ENCODE measurements at regions not wholly inside any gene's neighbourhood (a gene's known extent, or its start where the extent isn't known, plus 50 kb on each side); places are given as distances from the start of the nearest gene placed in this dataset.
"Not testable (repeated sequence)": the region's sequence is repeated elsewhere in the genome, so short reads cannot be mapped to it uniquely, and the experiment has no call there.

DNA sequence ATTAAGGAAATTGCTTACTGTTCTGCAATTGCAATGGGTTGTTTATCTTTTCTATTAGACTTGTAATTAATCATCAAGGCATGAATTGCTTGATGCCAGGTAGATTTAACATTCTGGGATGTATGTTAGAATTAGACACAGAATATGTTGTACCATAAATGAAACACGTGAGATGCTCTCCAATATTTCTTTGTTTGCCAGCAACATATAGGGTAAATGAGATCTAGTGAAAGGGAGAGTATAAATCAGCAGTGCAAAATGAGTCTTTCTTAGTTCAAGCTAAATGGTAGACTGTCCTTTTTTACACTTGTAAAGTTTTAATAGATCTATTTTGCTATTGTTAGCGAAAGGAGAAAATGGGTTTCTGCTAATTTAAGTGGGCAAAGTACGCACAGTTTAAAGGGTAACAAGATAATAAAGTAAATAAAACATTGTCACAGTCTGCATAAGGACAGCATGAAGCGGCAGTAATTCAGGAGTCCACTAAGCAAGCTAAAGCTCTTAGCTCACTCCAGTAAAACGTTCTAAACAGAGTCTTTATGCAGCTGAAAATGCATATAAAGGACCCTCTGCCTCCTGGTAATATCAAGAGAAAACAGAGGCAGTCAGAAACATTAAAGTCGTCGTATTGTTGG lies 1137.1 kb downstream of the OLFM4 start:
- DNase-seq = no peak

DNA sequence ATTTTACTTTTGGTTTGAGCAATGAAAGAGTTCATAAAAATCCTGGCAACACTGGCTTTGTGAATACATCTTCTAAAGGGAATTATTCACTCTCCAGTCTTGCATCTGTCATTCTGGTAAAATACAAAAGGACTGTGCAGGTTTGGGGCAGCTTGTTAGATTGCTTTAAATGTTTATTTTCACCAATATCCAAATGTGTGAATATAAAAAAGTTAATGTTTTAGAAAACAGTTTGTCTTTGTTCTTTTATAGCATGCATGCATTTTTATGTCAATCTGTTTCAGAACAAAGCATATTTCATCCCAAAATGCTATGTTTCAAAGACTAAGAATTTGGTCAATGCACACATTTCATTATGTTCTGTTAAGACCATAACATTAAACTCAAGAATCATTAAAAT lies 1145.4 kb downstream of the OLFM4 start:
- no peak for DNase-seq

DNA sequence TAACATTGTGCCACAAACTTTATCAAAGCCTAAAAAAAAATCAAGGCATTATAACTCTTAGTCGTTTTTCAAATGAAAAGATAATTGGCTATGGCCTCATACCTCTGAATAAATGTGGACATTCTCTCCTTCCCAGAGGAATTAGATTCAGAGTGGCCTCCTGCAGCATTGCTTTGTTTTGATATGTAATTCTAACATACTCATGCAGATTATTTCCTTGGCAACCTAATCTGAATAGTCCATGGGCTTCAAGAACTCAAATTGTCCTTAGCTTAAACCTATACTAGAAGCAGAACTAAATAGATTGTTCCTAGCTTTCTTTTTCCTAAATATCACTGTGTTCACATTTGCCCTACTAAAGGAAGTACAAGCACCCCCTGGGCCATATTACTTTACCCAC lies 1146.9 kb downstream of the OLFM4 start:
- DNase-seq = no peak

DNA sequence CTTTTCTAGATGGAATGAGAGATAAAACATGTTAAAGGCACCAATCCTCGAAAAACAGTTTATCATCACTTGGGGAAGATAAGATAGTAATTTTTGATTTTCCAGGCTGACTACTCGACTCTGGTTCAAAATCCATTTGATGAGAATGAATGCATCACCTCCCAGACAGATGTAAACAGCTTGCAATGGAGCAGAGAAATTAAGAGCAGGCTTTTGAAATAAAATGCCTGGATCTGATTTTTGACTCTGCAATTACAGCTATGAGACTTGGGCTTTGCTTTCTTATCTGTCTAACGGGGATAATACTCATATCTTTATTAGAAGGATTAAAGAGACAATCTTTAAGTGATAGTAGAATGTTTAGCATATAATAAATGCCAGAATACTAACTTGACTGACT lies 1148.9 kb downstream of the OLFM4 start:
- no peak for DNase-seq

DNA sequence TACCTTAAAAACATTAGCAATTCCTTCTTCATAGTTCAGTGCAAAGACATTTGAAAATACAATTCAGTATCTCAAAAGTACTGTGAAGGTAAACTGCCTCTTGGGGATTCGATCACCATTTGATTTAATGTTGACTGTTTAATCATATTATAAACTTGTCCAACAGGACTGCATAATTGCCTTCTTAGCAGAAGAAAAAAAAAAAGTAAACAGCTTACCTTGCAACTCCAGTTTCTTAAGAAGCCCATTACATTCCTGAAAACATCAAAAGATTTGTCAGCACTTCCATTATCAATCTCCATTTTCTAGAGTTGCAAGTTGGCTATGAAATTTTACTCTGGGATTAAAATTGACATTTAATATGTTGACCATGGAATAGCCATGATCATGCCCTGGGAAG lies 1154.6 kb downstream of the OLFM4 start:
- DNase-seq = no peak

DNA sequence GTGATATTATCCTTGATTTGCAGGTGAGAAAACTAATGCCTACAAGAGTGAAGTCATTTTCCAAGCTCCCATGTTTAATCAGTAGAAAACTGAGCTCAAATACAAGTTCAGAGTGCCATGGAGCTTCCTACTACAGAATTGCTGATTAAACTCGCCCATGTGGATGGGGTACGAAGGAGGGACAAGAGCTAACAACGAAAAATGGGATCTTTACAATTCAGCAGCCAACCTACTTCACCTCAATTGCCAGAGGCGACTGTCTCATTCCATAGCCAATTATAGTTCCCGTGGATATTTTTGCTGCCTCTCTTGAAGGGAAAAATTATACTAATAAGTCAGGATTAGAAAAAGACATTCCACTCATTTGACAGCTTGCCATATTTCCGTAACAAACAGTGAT lies 1155.1 kb downstream of the OLFM4 start:
- no peak for DNase-seq

DNA sequence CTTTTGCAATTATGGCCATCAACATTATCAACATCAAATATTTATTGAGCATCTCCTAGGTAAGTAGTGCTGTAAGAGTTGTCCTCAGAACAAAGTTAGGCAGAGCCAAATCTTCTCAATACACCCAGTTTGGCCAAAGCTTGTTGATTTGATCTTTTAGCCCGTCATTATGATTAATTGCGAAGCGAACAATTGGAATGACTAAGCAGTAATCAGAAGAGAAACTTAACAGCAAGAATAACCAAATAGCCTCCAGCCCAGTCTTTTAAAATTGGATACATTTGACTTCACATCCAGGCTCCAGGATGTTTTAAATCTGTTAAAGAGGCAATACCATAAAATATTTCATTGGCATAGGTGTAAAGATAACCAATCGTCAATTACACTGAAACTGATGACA lies 1156.0 kb downstream of the OLFM4 start:
- no peak for DNase-seq

DNA sequence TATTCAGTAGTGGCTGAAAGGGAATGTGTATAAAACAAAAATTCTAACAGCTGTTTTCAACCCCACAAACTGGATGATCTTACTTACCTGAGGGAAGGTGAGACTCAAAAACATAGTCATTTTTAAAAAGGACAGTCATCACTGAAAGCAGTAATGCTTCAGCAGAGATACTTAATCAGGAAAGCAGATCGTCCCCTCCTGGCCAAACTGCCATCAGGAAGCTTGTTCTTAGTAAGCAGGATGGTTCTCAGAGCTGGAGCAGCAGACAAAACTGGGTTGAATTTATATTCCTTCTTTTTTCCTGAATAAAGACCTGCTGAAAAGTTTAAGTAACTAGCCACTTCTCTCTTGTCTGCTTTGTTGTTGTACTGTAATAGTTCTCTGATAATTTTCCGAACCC lies 1156.5 kb downstream of the OLFM4 start:
- no peak for DNase-seq

DNA sequence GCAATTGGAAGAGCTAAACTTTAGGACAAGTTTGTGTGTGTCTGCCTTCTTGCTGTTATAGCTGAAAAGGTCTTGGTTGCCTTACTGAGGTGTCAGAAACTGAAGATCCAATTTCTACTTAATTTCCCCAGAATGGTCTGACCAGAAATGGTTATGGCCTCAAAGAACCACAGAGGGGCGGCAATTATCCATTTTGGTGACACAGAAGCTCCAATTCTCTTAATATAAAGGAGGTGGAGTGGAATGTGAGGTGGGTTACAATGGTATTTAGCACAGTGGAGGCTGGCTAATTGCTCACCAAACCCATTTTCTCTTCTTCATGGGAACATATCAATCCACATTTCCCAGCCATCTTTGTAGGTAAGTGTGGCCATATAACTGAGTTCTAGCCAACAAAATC lies 1157.2 kb downstream of the OLFM4 start:
- no peak for DNase-seq

DNA sequence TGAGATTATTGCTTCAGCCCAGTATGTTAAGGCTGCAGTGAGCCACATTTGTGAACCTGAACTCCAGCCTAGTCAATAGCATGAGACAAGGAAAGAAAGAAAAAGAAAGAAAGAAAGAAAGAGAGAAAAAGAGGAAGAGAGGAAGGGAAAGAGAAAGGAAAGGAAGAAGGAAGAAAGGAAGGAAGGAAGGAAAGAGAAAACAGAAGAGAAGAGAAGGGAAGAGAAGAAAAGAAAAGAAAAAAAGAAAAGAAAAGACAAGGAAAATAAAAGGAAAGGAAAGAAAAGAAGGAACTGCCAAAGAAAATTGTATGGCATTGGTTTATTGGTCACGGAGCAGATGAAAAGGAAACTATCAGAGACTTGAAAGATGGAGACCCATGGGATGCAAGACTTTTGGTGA lies 1158.8 kb downstream of the OLFM4 start:
- DNase-seq = no peak

DNA sequence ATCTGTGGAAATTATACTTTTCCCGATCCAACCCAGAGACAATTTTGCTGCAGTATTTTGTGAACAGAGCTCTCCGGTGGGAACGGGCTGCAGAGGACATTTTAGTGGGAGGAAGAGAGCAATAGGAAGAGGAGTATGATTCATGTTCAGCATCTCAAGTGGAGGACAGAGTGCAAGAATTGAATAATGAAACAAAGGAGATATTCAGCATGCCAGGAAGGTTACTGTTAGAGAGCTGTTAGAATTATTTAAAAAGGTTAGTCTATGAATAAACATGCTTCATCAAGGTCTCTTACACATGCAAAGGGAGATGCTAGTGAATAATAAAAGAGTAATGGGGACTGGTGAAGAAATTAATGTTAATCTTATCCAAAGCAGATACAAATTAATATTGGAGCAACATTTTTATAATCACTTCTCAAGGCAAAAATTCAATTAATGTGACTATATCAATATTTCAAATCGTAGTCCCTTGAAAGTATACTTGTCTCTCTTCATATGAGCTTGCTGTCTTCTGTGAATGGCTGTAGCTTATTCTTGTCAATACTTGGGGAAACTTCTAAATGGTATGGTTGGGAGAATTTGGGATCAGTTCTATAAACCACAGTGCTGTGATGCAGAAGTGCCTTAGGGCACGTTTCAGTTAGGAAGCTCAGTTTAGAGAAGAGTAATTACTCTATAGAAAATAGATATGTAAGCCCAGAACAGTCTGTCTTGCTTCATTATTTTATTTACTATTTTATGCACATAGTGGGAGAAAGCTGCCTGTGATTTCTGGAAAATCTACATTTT lies 1165.8 kb downstream of the OLFM4 start:
- no peak for DNase-seq

DNA sequence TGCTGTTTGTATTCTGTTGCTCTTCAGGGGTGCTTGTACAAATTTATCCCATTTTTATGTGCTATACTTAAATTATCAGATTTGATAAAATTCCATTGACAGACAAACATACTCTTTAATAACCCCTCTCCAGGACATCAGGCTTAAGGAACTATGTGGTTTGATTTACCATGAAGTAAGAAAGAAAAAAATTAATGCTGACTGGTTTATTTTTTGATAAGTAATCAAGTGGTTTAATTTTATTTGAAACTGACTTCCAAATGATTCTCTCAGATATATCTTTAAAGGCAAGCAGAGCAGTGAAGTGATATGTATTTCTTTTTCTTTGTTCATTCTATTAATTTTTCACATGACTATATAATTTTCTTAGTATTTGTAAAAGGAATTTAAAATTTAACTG lies 1168.1 kb downstream of the OLFM4 start:
- no peak for DNase-seq

DNA sequence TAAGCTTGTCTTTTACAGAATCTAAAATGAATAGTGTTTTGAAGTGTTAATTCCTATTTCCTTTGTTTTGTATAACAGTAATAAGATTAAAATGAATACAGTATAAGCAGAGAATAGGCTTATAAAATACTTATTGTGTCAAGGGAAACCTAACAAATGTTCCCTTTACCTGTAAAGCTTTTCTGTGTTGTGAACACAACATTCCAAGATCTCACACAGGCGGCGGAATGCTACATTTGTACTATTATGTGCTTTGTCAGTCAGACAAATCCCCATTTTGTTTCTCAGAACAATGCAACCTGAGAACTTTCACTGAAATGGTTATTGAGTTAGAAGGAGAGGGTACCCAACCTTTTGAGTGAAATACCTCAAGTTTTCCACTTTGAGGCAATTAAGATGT lies 1170.3 kb downstream of the OLFM4 start:
- no peak for DNase-seq

DNA sequence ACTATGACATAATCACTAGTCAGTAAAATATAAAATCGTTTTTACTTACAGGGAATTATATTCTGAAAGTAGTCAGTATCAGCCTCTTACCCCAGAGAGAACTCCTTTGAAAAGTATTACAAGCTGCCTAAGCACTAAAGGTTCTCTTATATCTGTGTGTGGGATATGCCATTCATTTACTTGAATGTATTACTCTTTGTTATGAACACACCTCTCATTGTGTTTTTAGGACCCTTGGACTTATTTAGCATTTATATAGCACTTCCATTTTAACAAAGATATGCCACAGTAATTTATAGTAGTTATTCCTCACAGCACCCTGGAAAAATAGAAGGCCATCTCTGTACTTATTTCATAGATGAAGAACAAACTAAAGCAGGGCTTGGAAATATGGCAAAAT lies 1178.0 kb downstream of the OLFM4 start:
- no peak for DNase-seq

DNA sequence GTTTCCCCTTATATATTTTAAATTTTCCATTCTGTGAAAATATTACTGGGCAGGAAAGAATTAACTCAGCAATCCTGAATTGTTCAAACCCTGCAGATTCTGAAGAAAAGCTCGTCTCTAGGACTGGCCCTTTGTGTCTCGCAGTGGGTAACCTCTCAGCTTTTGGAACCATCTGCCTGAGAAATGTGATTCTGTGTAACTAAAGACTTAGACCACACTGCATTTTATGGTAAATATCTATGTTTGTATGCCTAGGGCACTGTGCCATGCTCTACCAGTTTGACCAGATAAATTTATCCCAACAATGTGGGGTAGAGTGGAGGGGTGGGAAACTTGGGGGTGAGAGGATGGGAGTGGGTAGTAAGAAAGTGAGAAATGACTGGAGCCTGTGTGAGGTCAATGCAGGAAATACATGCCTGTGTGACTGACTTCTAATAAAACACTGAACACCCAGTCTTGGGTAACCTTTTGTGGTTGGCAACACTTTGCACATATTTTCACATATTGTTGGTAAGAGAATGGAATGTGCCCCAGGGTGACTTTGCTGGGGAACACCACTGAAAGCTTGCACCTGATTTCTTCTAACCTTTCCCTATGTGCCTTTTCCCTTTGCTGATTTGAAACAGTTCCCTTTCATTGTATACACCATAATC lies 1181.9 kb downstream of the OLFM4 start:
- DNase-seq = no peak

DNA sequence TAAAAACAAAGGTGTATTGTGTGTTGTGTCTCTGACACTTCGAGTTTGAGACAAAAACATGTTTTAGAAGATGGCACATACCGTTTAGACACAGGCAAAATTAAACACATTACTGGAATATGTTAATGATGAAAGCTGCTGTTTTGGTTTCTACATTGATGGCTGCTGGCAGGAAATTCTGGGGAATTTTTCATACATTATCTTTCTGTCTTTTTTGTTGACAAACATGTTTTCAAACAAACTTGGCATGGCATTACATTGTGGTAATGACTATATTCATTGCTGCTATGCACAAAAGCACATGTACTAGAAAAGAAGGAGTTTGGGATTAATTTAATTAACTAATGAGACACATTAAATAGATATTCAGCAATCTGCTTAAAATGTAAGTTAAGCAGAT lies 1187.6 kb downstream of the OLFM4 start:
- no peak for DNase-seq

DNA sequence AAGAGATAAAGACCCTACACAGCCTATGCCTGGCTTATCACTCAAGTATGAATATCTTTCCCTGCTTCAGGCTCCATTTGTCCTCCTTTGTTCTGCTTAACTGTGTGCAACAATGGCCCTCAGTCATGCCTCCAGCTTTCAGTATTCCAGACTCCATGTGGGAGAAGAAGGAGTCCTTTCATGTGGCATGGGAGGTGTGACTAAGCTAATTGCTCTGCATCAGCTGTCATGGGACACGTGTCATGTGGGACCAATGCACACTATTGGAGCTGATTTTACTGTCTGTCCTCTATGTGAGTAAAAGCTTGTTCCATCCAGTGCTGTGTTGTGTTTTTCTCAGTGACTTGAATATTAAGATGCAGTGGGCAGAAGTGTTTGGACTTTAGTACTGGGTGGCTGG lies 1198.3 kb downstream of the OLFM4 start:
- no peak for DNase-seq

DNA sequence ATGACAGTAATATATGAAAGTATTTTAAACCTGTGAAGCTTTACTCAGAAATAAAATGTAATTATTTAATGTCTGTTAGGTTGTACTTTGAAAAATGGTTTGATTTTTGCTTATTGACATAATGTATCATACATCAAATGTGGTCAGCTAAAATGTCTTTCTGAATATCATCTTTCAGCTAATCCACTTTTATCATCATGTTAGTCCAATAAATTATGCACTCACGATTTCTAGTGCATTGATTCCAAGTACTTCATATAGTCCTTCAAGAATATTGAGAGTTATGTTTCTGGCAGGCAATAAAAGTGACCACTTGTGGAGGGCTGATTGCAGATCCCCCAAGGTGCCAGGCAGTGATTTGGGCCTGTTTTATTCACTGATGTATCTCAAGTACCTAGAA lies 1204.1 kb downstream of the OLFM4 start:
- no peak for DNase-seq

DNA sequence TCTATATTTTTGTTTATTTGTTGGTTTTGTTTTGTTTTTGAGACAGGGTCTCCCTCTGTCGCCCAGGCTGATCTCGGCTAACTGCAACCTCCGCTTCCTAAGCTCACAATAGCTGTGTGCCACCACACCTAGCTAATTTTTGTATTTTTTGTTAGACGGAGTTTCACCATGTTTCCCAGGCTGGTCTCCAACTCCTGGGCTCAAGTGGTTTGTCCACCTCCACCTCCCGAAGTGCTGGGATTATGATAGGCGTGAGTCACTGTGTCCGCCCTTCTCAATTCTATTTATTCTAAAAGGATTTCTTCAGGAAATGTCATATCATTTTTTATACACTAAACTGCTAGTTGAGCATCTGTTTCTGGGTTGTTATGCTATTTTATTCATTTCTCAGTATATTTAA lies 1206.0 kb downstream of the OLFM4 start:
- no peak for DNase-seq

DNA sequence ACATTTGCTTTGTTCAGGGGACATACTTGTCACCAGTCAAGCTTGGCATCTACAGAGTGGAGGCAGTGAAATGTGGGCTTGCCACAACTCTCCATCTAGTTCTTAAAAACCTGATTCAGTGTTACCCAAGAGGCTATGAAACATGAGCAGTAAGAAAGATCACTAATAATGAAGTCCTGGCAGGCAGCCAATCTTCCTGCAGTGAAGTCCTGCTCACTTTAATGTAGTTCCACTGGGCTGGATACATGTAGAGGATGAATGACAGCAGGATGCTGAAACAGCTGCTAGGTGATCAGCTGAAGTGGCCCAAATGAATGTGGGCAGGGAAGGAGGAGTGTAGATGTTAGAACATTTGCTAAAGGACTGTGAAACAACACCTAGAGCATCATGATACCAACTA lies 1213.1 kb downstream of the OLFM4 start:
- no peak for DNase-seq

DNA sequence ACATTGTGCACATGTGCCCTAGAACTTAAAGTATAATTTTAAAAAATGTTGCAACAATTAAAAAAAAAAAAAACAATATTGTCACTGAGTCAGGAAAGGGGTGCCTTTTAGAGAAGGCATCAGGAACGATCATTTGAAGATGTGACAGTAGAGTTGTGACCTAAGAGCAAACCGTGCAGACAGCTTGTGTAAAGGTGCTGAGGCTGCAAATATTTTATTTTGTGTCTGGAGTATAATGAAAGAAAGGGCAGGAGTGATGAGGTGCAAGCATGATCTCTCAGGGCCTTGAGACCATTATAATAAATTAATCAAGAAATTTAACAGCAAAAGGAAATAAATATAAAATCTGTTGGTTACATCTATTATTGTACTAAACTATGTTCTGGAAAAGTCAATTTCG lies 1219.7 kb downstream of the OLFM4 start:
- no peak for DNase-seq

DNA sequence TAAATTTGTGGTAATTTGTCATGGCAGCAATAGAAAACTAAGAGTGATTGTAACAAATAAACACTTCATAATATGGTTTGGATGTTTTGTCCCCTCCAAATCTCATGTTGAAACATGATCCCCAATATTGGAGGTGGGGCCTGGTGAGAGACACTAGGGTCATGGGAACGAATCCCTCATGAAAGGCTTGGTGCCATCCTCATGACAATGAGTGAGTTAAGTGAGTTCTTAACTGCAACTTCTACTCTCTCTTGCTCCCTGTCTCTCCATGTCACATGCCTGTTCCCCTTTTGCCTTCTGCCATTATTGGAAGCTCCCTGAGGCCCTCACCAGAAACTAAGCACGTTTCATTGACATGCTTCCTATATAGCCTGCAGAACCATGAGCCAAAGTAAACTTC lies 1233.2 kb downstream of the OLFM4 start:
- no peak for DNase-seq

DNA sequence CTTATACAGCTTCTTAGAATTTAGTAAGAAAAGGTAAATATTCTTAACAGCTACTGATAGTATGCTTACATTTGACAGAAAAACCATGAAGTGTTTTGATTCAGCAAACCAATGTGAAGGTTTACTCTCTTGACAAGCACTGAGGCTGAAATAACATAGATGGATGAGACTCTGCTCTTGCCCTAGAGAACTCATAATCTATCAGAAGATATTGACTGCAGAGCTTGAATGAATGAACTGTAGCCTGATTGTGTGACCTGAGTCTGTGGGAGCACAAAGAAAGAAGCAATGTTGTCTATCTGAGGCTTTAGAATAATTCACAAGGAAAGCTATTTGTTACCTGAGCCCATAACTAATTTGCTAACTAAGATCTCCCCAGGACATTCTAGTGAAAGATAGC lies 1235.3 kb downstream of the OLFM4 start:
- no peak for DNase-seq

DNA sequence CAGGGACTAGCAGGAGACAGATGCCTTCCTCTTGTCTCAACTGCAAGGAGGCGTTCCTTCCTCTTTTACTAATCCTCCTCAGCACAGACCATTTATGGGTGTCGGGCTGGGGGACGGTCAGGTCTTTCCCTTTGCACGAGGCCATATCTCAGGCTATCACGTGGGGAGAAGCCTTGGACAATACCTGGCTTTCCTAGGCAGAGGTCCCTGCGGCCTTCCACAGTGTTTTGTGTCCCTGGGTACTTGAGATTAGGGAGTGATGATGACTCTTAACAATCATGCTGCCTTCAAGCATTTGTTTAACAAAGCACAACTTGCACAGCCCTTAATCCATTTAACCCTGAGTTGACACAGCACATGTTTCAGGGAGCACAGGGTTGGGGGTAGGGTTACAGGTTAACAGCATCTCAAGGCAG lies 1238.6 kb downstream of the OLFM4 start:
- not testable (repeated sequence) for DNase-seq
